ENCODE measurements at regions not wholly inside any gene's neighbourhood (a gene's known extent, or its start where the extent isn't known, plus 50 kb on each side); places are given as distances from the start of the nearest gene placed in this dataset.

GRCh38 chr7:91457208-91457607, 193.0 kb downstream of the FZD1 start:
- no peak for TF ChIP-seq TCF7L2 (IDR thresholded peaks at IDR 0.05; ENCODE audit: borderline replicate concordance, extremely low read depth, insufficient read depth, insufficient read length)
- no peak for TF ChIP-seq YY1 (IDR thresholded peaks at IDR 0.05; ENCODE audit: extremely low read depth, insufficient replicate concordance, low read depth, low read length)
- no peak for TF ChIP-seq CTCF (IDR thresholded peaks at IDR 0.05 in 2 of 3, conservative IDR thresholded peaks at IDR 0.05 in 1 of 3; ENCODE audit: borderline replicate concordance in 1 of 3, insufficient read depth in 1 of 3, low read depth in 2 of 3, low read length in 2 of 3)
- no peak for TF ChIP-seq EZH2 (IDR thresholded peaks at IDR 0.05)
- TF ChIP-seq ELF1 (IDR thresholded peaks at IDR 0.05; ENCODE audit: borderline replicate concordance, low read depth) = no peak
- TF ChIP-seq ZFX (IDR thresholded peaks at IDR 0.05) = no peak
- no peak for TF ChIP-seq POLR2A (IDR thresholded peaks at IDR 0.05; ENCODE audit: borderline replicate concordance, extremely low read depth, insufficient read depth, insufficient read length)
- no peak for TF ChIP-seq ZBTB33 (IDR thresholded peaks at IDR 0.05; ENCODE audit: extremely low read depth, insufficient replicate concordance, low read length)
- TF ChIP-seq ATF3 (IDR thresholded peaks at IDR 0.05) = no peak
- no peak for TF ChIP-seq EGR1 (IDR thresholded peaks at IDR 0.05; ENCODE audit: low read depth)
- TF ChIP-seq POLR2AphosphoS5 (IDR thresholded peaks at IDR 0.05; ENCODE audit: low read depth, low read length) = no peak
- no peak for TF ChIP-seq CEBPB (IDR thresholded peaks at IDR 0.05; ENCODE audit: low read depth)
- TF ChIP-seq MAX (IDR thresholded peaks at IDR 0.05) = no peak
